CD14-positive monocyte (primary cell): ENCODE measurements at regions not wholly inside any gene's neighbourhood (a gene's known extent, or its start where the extent isn't known, plus 50 kb on each side); places are given as distances from the start of the nearest gene placed in this dataset.

Source experiments
- DNase-seq, 3 donors: peaks; one replicate each; pipeline ENCODE4 v3.0.0-alpha.2; 2011 to 2022
- H2AFZ ChIP-seq: 2 replicates; pipeline ENCODE4 v1.6.0; 2012; ENCODE audit warnings: mild to moderate bottlenecking, low read depth, low read length, inconsistent platforms; ENCODE audit not compliant: insufficient read depth, poor library complexity, severe bottlenecking
- H3K27ac ChIP-seq, 2 donors: 1 replicate in 1 of 2; 2 replicates in 1 of 2; pipeline ENCODE4 v1.5.1; 2012 to 2013; ENCODE audit warnings: low read length in 2 of 2, control low read depth in 1 of 2, inconsistent platforms in 1 of 2, low read depth in 1 of 2, mild to moderate bottlenecking in 1 of 2
- H3K27me3 ChIP-seq, 2 donors: one replicate each; pipeline versions ENCODE4 v1.6.0 to v1.6.1; 2011 to 2013; ENCODE audit warnings: low read length in 2 of 2; ENCODE audit not compliant: control insufficient read depth in 2 of 2, insufficient read depth in 2 of 2
- H3K36me3 ChIP-seq, 2 donors: replicated peaks in 1 of 2; 1 replicate in 1 of 2; 2 replicates in 1 of 2; pipeline versions ENCODE4 v1.5.1 to v1.6.1; 2012 to 2013; ENCODE audit warnings: low read length in 2 of 2, control low read depth in 1 of 2, inconsistent platforms in 1 of 2, mild to moderate bottlenecking in 1 of 2; ENCODE audit not compliant: insufficient read depth in 2 of 2, control insufficient read depth in 1 of 2
- H3K4me1 ChIP-seq, 2 donors: 1 replicate in 1 of 2; 2 replicates in 1 of 2; pipeline versions ENCODE4 v1.5.1 to v1.6.1; 2012 to 2013; ENCODE audit warnings: low read length in 2 of 2, control low read depth in 1 of 2, inconsistent platforms in 1 of 2, mild to moderate bottlenecking in 1 of 2, moderate library complexity in 1 of 2; ENCODE audit not compliant: insufficient read depth in 2 of 2, control insufficient read depth in 1 of 2
- H3K4me2 ChIP-seq: replicated peaks from 2 replicates; pipeline ENCODE3; 2012; ENCODE audit warnings: low read length, moderate library complexity, mild to moderate bottlenecking; ENCODE audit not compliant: poor library complexity, severe bottlenecking; ENCODE audit errors: extremely low read depth
- H3K4me3 ChIP-seq, 3 experiments: fragments of 200-600 bp in 1 of 3; sonication (generic) in 1 of 3; replicated peaks in 1 of 3; 1 replicate in 2 of 3; 2 replicates in 1 of 3; pipeline ENCODE4 v1.5.1; 2011 to 2013; ENCODE audit warnings: low read length in 3 of 3, mild to moderate bottlenecking in 3 of 3, control low read depth in 2 of 3, low read depth in 2 of 3, inconsistent platforms in 1 of 3, moderate library complexity in 1 of 3
- H3K79me2 ChIP-seq: 2 replicates; pipeline ENCODE4 v1.6.0; 2012; ENCODE audit warnings: mild to moderate bottlenecking, control low read depth, inconsistent platforms, low read length, moderate library complexity; ENCODE audit not compliant: insufficient read depth
- H3K9ac ChIP-seq: 2 replicates; pipeline ENCODE4 v1.6.0; 2017; ENCODE audit warnings: low read length, mild to moderate bottlenecking; ENCODE audit not compliant: insufficient read depth, poor library complexity, severe bottlenecking
- H3K9me3 ChIP-seq, 2 donors: replicated peaks in 1 of 2; 1 replicate in 1 of 2; 2 replicates in 1 of 2; pipeline versions ENCODE4 v1.5.1 to v1.6.1; 2012 to 2013; ENCODE audit warnings: low read length in 2 of 2, control low read depth in 1 of 2; ENCODE audit not compliant: control insufficient read depth in 1 of 2, insufficient read depth in 1 of 2
- H4K20me1 ChIP-seq: 2 replicates; pipeline ENCODE4 v1.6.0; 2012; ENCODE audit warnings: mild to moderate bottlenecking, low read length, control low read depth, moderate library complexity; ENCODE audit not compliant: insufficient read depth
- H3K27ac Mint-ChIP-seq, 7 donors: one replicate each; pipeline ENCODE4 v1.8.0; 2020; ENCODE audit warnings: mild to moderate bottlenecking in 7 of 7, mixed read lengths in 7 of 7, moderate library complexity in 6 of 7, inconsistent platforms in 2 of 7
- H3K27me3 Mint-ChIP-seq, 3 donors: one replicate each; pipeline ENCODE4 v1.8.0; 2021 to 2022; ENCODE audit warnings: low read depth in 3 of 3, mild to moderate bottlenecking in 3 of 3, mixed read lengths in 3 of 3, moderate library complexity in 3 of 3, inconsistent platforms in 1 of 3
- H3K36me3 Mint-ChIP-seq, 2 donors: one replicate each; pipeline ENCODE4 v1.8.0; 2020; ENCODE audit warnings: mixed read lengths in 2 of 2, inconsistent platforms in 1 of 2, mild to moderate bottlenecking in 1 of 2
- H3K4me1 Mint-ChIP-seq: one replicate; pipeline ENCODE4 v1.8.0; 2020; ENCODE audit warnings: mild to moderate bottlenecking, mixed read lengths
- H3K4me3 Mint-ChIP-seq, 2 donors: one replicate each; pipeline ENCODE4 v1.8.0; 2020; ENCODE audit warnings: mild to moderate bottlenecking in 2 of 2, mixed read lengths in 2 of 2, moderate library complexity in 1 of 2
- H3K9me3 Mint-ChIP-seq, 7 donors: one replicate each; pipeline ENCODE4 v1.8.0; 2020 to 2022; ENCODE audit warnings: mixed read lengths in 7 of 7, mild to moderate bottlenecking in 6 of 7, moderate library complexity in 6 of 7, inconsistent platforms in 2 of 7
- CTCF ChIP-seq: fragments of 200-600 bp; IDR thresholded peaks from one replicate; pipeline ENCODE4 v1.8.0; 2022; ENCODE audit warnings: antibody characterized with exemption, mild to moderate bottlenecking
- WGBS: methylation state at CpG from one replicate; pipeline ENCODE4 v1.1.5; 2013; ENCODE audit warnings: missing lambda C conversion rate; ENCODE audit not compliant: insufficient coverage; 5-methylcytosine and 5-hydroxymethylcytosine counted together
- intact Hi-C, 2 donors: fragments of 100-400 bp; cut with micrococcal nuclease; formaldehyde crosslinking; loops; one replicate each; pipeline versions ENCODE4 v1.15.0 to v1.15.1; 2023

- Histone ChIP-seq H3K9me3 (no peaks in the 10 kb centered on the region), H4K20me1 (no peaks in the 10 kb centered on the region)
These were observed 123.7 kb upstream of the GLI2 start for GRCh38 chr2:120611961-120612360.

DNA sequence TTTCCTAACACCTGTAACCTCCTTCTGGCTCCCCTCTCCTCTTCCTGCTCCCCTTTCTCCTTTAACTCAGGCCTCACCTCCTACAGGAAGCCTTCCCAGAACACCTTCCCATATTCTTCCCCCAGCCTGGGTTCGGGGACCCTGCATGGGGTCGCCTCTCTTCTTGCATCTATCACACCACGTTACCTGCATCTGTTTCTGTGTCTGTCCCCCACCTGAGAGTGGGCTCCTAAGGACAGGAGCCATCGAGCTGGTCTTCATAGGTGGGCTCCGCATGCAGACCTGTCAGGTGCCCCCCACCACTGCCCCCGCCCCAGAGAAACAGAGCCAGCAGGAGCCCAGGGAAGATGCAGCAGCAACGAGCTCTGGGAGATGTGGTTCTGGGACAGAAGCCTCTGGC is 123.2 kb upstream of the GLI2 start:
- Histone ChIP-seq H3K9ac (no peak overlapping the region), H3K4me3 (no peak overlapping the region), H3K4me1 (no peaks in the 10 kb centered on the region), H4K20me1 (no peaks in the 10 kb centered on the region), H3K27me3 (no peaks in the 10 kb centered on the region), H3K36me3 (no peaks in the 10 kb centered on the region), H3K4me2 (no peak overlapping the region), H3K79me2 (no peaks in the 10 kb centered on the region), H2AFZ (no peak overlapping the region), H3K9me3 (no peaks in the 10 kb centered on the region), H3K27ac (no peak overlapping the region)
- Mint-ChIP-seq H3K27ac (no peak overlapping the region), H3K36me3 (no peaks in the 10 kb centered on the region), H3K27me3 (peaks cover 1 to 8% (median 7%) of the 10 kb centered on the region in 3 donors), H3K9me3 (no peaks in the 10 kb centered on the region), H3K4me3 (no peak overlapping the region), H3K4me1 (no peaks in the 10 kb centered on the region)
- WGBS, result 91% methylated on average over 5 of the region's 7 CpGs
- no peak for TF ChIP-seq CTCF
- no peak for DNase-seq
- intact Hi-C loops, result no loop called here

More at GRCh38 chr2:120611961-120612360, 123.7 kb upstream of the GLI2 start:
- intact Hi-C loops, result no loop called here
- TF ChIP-seq CTCF, result no peak
- no peaks in the 10 kb centered on the region for H3K27me3 ChIP-seq
- no peaks in the 10 kb centered on the region for H3K4me1 ChIP-seq
- no peaks in the 10 kb centered on the region for H3K36me3 ChIP-seq
- H3K4me3 Mint-ChIP-seq, result no peak overlapping the region
- H3K36me3 Mint-ChIP-seq, result no peaks in the 10 kb centered on the region
- H3K4me1 Mint-ChIP-seq, result no peaks in the 10 kb centered on the region
- no peak overlapping the region for H3K4me3 ChIP-seq
- no peak overlapping the region for H3K27ac ChIP-seq
- no peak overlapping the region for H2AFZ ChIP-seq
- no peaks in the 10 kb centered on the region for H3K79me2 ChIP-seq
- no peak overlapping the region for H3K9ac ChIP-seq
- no peaks in the 10 kb centered on the region for H3K9me3 Mint-ChIP-seq
- WGBS, result 89% methylated on average over 11 of the region's 13 CpGs
- H3K27me3 Mint-ChIP-seq, result peaks cover 1 to 8% (median 8%) of the 10 kb centered on the region in 3 donors
- no peak for DNase-seq
- no peak overlapping the region for H3K4me2 ChIP-seq
- H3K27ac Mint-ChIP-seq, result peak overlapping the region in 1 of 7 donors; percentile 7
